Fibroblast of upper back skin (primary cell): ENCODE measurements at regions not wholly inside any gene's neighbourhood (a gene's known extent, or its start where the extent isn't known, plus 50 kb on each side); places are given as distances from the start of the nearest gene placed in this dataset.

Experiments
- DNase-seq: peaks from one replicate; pipeline ENCODE4 v3.0.0-alpha.2; 2013

- DNase-seq, result no peak
These were observed 96.1 kb upstream of the GRIK3 start for GRCh38 chr1:37130221-37130948.

GRCh38 chr1:37131281-37131680, 97.0 kb upstream of the GRIK3 start:
- no peak for DNase-seq

GRCh38 chr1:37133276-37134145, 99.2 kb upstream of the GRIK3 start:
- DNase-seq, result no peak

GRCh38 chr1:37134599-37134998, 100.3 kb upstream of the GRIK3 start:
- DNase-seq, result no peak

GRCh38 chr1:37135032-37135431, 100.7 kb upstream of the GRIK3 start:
- DNase-seq, result no peak

- no peak for DNase-seq
These were observed 102.7 kb upstream of the GRIK3 start for GRCh38 chr1:37137014-37137413.

- no peak for DNase-seq
These were observed 103.3 kb upstream of the GRIK3 start for GRCh38 chr1:37137601-37138000.

GRCh38 chr1:37143800-37144199, 109.5 kb upstream of the GRIK3 start:
- DNase-seq, result no peak

GRCh38 chr1:37146071-37146470, 111.8 kb upstream of the GRIK3 start:
- no peak for DNase-seq

GRCh38 chr1:37147392-37147831, 113.1 kb upstream of the GRIK3 start:
- no peak for DNase-seq

GRCh38 chr1:37147906-37148305, 113.6 kb upstream of the GRIK3 start:
- DNase-seq, result no peak

GRCh38 chr1:37148663-37149062, 114.3 kb upstream of the GRIK3 start:
- no peak for DNase-seq

- DNase-seq, result no peak
These were observed 115.0 kb upstream of the GRIK3 start for GRCh38 chr1:37149296-37149695.

- no peak for DNase-seq
These were observed 116.7 kb upstream of the GRIK3 start for GRCh38 chr1:37150986-37151385.

GRCh38 chr1:37151789-37152188, 117.5 kb upstream of the GRIK3 start:
- DNase-seq, result no peak

- no peak for DNase-seq
These were observed 118.2 kb upstream of the GRIK3 start for GRCh38 chr1:37152491-37152890.

- no peak for DNase-seq
These were observed 119.1 kb upstream of the GRIK3 start for GRCh38 chr1:37153116-37154100.

- DNase-seq, result no peak
These were observed 122.3 kb upstream of the GRIK3 start for GRCh38 chr1:37156646-37157045.

- DNase-seq, result no peak
These were observed 123.3 kb upstream of the GRIK3 start for GRCh38 chr1:37157634-37158033.

- no peak for DNase-seq
These were observed 123.9 kb upstream of the GRIK3 start for GRCh38 chr1:37158113-37158749.

GRCh38 chr1:37159102-37159501, 124.8 kb upstream of the GRIK3 start:
- DNase-seq, result no peak

GRCh38 chr1:37161171-37161570, 126.9 kb upstream of the GRIK3 start:
- no peak for DNase-seq
